Esophagus muscularis mucosa (tissue), 4 donors: ENCODE measurements at regions not wholly inside any gene's neighbourhood (a gene's known extent, or its start where the extent isn't known, plus 50 kb on each side); places are given as distances from the start of the nearest gene placed in this dataset.

Experiments used
- DNase-seq: peaks from one replicate; pipeline ENCODE4 v3.0.0-alpha.2; 2017; ENCODE audit errors: extremely low spot score
- H3K27ac ChIP-seq, 4 donors: fragments of 200-600 bp; sonication (generic); replicated peaks in 1 of 4; 1 replicate in 3 of 4; 2 replicates in 1 of 4; pipeline ENCODE4 v1.5.1; 2016 to 2019; ENCODE audit warnings: mild to moderate bottlenecking in 1 of 4
- H3K27me3 ChIP-seq, 4 donors: fragments of 200-600 bp; sonication (generic); one replicate each; pipeline versions ENCODE4 v1.5.1 to v1.6.0; 2016 to 2019
- H3K36me3 ChIP-seq, 4 donors: fragments of 200-600 bp; sonication (generic); one replicate each; pipeline ENCODE4 v1.5.1; 2016 to 2019
- H3K4me1 ChIP-seq, 4 donors: fragments of 200-600 bp; sonication (generic); one replicate each; pipeline ENCODE4 v1.5.1; 2016 to 2019
- H3K4me3 ChIP-seq, 4 donors: fragments of 200-600 bp; sonication (generic); 1 replicate in 2 of 4; 2 replicates in 2 of 4; pipeline ENCODE4 v1.5.1; 2016 to 2019; ENCODE audit warnings: mild to moderate bottlenecking in 4 of 4, moderate library complexity in 1 of 4
- H3K9me3 ChIP-seq, 4 donors: fragments of 200-600 bp; sonication (generic); 1 replicate in 3 of 4; 2 replicates in 1 of 4; pipeline ENCODE4 v1.5.1; 2016 to 2019
- EP300 ChIP-seq: sonication (generic); formaldehyde crosslinking; IDR thresholded peaks from one replicate; pipeline ENCODE4 v1.6.1; 2017; ENCODE audit warnings: antibody characterized with exemption
- POLR2A ChIP-seq: fragments of 450-650 bp; IDR thresholded peaks from one replicate; pipeline ENCODE4 v1.6.1; 2017; ENCODE audit warnings: antibody characterized with exemption, moderate library complexity, mild to moderate bottlenecking, low read depth
- POLR2AphosphoS5 ChIP-seq, 2 donors: sonication (generic); formaldehyde crosslinking; IDR thresholded peaks; one replicate each; pipeline ENCODE4 v1.6.1; 2017; ENCODE audit warnings: antibody characterized with exemption in 2 of 2
- WGBS: methylation state at CpG from one replicate; pipeline ENCODE4 v1.1.5; 2018; 5-methylcytosine and 5-hydroxymethylcytosine counted together
- intact Hi-C: fragments of 100-400 bp; cut with DNase I; formaldehyde crosslinking; loops from one replicate; pipeline ENCODE4 v1.15.1; 2023
- TF ChIP-seq, protein P1 (sequence below), 3 experiments: fragments of 200-600 bp in 2 of 3; fragments of 450-650 bp in 1 of 3; sonication (generic) in 2 of 3; IDR thresholded peaks; one replicate each; pipeline ENCODE4 v1.5.1; 2017 to 2019; ENCODE audit warnings: antibody characterized with exemption in 3 of 3, mild to moderate bottlenecking in 2 of 3, moderate library complexity in 1 of 3

DNA sequence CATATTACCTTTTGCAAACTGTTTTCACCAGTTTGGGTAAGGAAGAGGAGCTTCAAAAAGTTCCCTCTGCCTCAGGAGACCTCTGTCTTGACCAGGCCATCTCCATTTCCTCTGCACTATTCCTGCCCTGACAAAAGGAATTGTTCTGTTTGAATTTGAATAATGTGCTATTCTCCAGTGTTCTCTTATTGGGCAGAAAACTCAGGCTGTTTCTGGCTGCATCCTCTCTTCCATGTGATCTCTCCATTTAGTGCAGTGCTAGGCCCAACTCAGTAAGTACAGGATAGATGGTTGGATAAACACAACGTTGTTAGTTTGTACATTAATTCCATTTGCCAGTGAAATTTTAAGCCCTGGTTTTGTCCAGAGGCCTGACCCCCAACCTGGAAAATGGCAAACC is 102.2 kb upstream of the CELF4 start:
- Histone ChIP-seq H3K4me3 (no peak overlapping the region), H3K9me3 (no peaks in the 10 kb centered on the region), H3K4me1 (no peaks in the 10 kb centered on the region), H3K27me3 (no peaks in the 10 kb centered on the region), H3K36me3 (no peaks in the 10 kb centered on the region), H3K27ac (no peak overlapping the region)
- intact Hi-C loops = no loop called here
- no peak for DNase-seq
- WGBS = 71% methylated on average over 1 of the region's 1 CpG
- no peak for TF ChIP-seq EP300

DNA sequence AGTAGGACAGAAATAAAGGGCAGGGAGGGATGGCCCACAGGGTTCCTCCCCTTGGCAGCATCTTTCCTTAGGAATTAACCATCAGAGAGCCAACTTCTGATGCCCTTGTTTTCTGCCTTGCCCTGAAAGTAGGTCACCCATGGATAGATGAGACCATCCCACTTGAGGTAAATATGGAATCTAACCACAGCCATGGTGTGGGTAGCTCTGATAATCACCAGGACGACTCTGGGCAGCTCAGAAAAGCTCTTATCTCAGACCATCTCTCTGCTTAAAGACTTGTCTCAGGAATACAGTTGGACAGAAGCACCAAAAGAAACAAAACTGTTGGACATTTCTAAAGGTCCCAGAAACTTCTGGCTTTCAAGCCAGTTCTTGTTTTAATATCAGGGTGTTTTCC is 101.4 kb upstream of the CELF4 start:
- no peak overlapping the region for H3K4me3 ChIP-seq
- peak; percentile 29 for DNase-seq
- no peaks in the 10 kb centered on the region for H3K9me3 ChIP-seq
- no peak overlapping the region for H3K27ac ChIP-seq
- H3K4me1 ChIP-seq = no peaks in the 10 kb centered on the region
- 71% methylated on average over 1 of the region's 1 CpG for WGBS
- intact Hi-C loops = no loop called here
- TF ChIP-seq POLR2A = no peak
- TF ChIP-seq EP300 = no peak
- no peak for TF ChIP-seq POLR2AphosphoS5 (IDR thresholded peaks at IDR 0.05)
- no peaks in the 10 kb centered on the region for H3K27me3 ChIP-seq
- no peaks in the 10 kb centered on the region for H3K36me3 ChIP-seq

DNA sequence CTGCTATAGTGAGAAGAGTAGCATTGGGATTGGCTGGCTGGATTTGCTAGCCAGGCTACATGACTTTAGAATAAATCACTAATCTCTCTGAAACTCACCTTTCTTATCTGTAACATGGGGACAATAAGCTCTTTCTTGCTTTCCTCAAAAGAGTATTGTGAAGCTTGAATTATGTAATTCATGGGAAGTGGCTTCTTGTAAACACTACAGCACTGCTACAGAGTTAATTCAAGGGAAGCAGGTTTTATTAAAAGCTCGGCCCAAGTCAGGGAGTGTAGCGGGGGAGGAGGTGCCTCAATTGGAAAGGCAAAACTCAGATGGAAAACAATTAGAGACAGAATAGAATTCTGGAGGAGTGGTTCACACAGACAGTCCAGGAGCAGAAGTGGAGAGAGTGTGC is 100.9 kb upstream of the CELF4 start:
- DNase-seq = no peak
- intact Hi-C loops = no loop called here
- H3K36me3 ChIP-seq = no peaks in the 10 kb centered on the region
- H3K4me3 ChIP-seq = no peak overlapping the region
- 74% methylated on average over 2 of the region's 2 CpGs for WGBS
- no peaks in the 10 kb centered on the region for H3K4me1 ChIP-seq
- H3K9me3 ChIP-seq = no peaks in the 10 kb centered on the region
- no peak for TF ChIP-seq POLR2A
- TF ChIP-seq, protein P1, sequence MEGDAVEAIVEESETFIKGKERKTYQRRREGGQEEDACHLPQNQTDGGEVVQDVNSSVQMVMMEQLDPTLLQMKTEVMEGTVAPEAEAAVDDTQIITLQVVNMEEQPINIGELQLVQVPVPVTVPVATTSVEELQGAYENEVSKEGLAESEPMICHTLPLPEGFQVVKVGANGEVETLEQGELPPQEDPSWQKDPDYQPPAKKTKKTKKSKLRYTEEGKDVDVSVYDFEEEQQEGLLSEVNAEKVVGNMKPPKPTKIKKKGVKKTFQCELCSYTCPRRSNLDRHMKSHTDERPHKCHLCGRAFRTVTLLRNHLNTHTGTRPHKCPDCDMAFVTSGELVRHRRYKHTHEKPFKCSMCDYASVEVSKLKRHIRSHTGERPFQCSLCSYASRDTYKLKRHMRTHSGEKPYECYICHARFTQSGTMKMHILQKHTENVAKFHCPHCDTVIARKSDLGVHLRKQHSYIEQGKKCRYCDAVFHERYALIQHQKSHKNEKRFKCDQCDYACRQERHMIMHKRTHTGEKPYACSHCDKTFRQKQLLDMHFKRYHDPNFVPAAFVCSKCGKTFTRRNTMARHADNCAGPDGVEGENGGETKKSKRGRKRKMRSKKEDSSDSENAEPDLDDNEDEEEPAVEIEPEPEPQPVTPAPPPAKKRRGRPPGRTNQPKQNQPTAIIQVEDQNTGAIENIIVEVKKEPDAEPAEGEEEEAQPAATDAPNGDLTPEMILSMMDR (IDR thresholded peaks at IDR 0.05) = no peak
- TF ChIP-seq POLR2AphosphoS5 (IDR thresholded peaks at IDR 0.05) = no peak
- no peak for TF ChIP-seq EP300
- no peak overlapping the region for H3K27ac ChIP-seq
- H3K27me3 ChIP-seq = no peaks in the 10 kb centered on the region

DNA sequence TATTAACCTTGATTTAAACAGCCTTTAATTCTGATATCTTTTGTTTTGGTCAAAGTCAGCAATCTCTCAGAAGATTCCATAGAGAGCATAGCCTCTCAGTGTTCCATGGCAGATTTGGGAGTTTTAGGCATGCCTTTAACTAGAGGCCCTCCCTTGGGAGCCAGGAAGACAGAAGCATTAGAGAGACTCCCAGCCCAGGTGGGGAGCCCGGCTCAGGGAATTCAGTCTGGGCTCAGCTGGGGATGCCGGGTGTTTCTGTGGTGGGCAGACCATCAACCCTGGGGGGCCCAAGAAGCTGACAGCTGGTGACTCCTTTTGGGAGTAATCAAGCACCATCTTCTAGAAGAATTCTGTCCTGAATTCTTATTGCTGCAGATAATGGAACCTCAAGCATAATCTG is 99.7 kb upstream of the CELF4 start:
- no peaks in the 10 kb centered on the region for H3K36me3 ChIP-seq
- no peak overlapping the region for H3K27ac ChIP-seq
- WGBS = 100% methylated on average over 2 of the region's 2 CpGs
- no peak overlapping the region for H3K4me3 ChIP-seq
- no peaks in the 10 kb centered on the region for H3K27me3 ChIP-seq
- H3K4me1 ChIP-seq = no peaks in the 10 kb centered on the region
- intact Hi-C loops = no loop called here
- H3K9me3 ChIP-seq = no peaks in the 10 kb centered on the region
- peak; percentile 72 for DNase-seq
- TF ChIP-seq EP300 = no peak
- no peak for TF ChIP-seq POLR2A
- TF ChIP-seq POLR2AphosphoS5 (IDR thresholded peaks at IDR 0.05) = no peak
- TF ChIP-seq, protein P1 (IDR thresholded peaks at IDR 0.05) = no peak

DNA sequence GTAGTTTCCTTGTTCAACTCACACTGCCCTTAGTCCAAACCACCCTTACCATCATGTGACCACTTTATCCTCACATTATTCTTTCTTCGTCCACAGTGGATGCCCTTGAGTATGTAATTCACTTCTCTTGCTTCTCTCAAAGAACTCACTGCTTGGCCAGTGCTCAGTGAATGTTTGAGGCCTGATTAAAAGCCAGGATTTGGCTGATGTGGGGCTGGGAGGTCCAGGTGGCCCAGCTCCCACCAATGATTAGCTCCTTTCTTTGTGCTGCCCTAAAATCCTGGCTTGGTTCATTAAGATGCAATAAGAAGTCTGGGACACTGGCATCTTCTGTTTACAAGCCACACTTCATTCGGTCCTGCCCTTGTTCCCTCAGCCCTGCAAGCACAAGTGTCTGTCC is 97.8 kb upstream of the CELF4 start:
- Histone ChIP-seq H3K36me3 (no peaks in the 10 kb centered on the region), H3K9me3 (no peaks in the 10 kb centered on the region), H3K27me3 (no peaks in the 10 kb centered on the region), H3K27ac (no peak overlapping the region), H3K4me3 (no peak overlapping the region), H3K4me1 (no peaks in the 10 kb centered on the region)
- intact Hi-C loops = no loop called here
- no peak for TF ChIP-seq POLR2AphosphoS5 (IDR thresholded peaks at IDR 0.05)
- TF ChIP-seq POLR2A = no peak
- TF ChIP-seq, protein P1 (IDR thresholded peaks at IDR 0.05) = no peak
- TF ChIP-seq EP300 = no peak
- peak; percentile 74 for DNase-seq
- WGBS = 72% methylated on average over 2 of the region's 2 CpGs

DNA sequence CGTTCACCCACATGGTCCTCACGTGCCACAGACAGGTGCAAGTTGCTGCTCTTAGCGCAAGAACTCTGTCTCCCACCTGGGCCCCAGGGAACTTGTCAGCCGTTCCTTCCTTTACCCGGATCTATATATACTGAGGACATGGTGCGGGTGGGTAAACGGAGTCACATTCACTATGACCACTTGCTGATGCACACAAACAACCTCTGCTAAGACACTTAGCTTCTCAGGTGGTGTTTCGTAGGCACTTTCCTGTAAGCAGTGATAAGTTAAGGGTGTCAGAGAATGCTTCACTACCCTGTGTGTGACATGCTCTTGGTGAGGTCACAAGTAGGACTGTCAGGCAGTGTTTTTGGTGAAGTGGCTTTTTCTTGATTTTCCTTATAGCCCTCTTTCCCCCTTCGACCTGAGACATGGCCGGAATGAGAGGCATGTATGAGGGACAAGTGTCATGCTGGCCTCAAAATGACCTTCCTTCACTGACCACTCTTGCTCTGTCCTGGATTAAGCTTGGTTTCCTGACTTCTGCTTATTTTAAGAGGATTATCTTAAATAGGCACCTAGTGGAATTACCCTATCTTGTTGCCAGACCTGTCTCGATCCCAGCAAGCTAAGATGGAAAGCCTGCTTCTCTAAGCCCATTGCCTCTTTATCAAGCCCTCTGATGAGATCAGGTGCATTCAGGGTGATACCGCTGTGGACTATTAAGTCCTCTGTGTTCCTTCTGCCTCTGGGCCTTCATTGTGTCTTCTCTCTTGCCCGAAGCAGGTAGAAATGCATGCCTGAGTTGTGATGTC is 97.1 kb upstream of the CELF4 start:
- H3K9me3 ChIP-seq = no peaks in the 10 kb centered on the region
- no peaks in the 10 kb centered on the region for H3K4me1 ChIP-seq
- no peak overlapping the region for H3K4me3 ChIP-seq
- 80% methylated on average over 11 of the region's 13 CpGs for WGBS
- H3K36me3 ChIP-seq = no peaks in the 10 kb centered on the region
- H3K27me3 ChIP-seq = no peaks in the 10 kb centered on the region
- H3K27ac ChIP-seq = no peak overlapping the region
- no peak for TF ChIP-seq EP300
- TF ChIP-seq, protein P1 (IDR thresholded peaks at IDR 0.05) = no peak
- TF ChIP-seq POLR2A = no peak
- TF ChIP-seq POLR2AphosphoS5 (IDR thresholded peaks at IDR 0.05) = no peak
- intact Hi-C loops = no loop called here
- DNase-seq = peak; percentile 88
